ENCODE measurements at regions not wholly inside any gene's neighbourhood (a gene's known extent, or its start where the extent isn't known, plus 50 kb on each side); places are given as distances from the start of the nearest gene placed in this dataset.
"Not testable (repeated sequence)": the region's sequence is repeated elsewhere in the genome, so short reads cannot be mapped to it uniquely, and the experiment has no call there.

DNA sequence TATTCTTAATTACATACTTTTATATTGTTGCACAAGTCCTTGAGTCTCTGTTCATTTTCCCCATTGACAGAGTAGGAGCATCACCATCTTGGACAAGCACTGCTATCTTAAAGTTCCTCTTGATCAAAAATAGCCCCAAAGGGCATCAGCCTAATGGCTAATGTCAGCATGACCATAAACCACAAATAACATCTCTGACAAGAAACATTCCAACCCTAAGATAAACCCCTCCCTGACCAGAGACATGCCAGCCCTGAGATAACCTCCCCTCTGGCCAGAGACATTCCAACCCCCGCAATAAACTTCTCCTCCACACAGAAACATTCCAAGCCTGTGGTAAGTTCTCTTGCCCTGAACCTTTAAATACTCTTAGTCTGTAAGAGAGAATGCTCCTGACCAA, 293.7 kb downstream of the ANXA1 start:
- TF ChIP-seq, protein P1, sequence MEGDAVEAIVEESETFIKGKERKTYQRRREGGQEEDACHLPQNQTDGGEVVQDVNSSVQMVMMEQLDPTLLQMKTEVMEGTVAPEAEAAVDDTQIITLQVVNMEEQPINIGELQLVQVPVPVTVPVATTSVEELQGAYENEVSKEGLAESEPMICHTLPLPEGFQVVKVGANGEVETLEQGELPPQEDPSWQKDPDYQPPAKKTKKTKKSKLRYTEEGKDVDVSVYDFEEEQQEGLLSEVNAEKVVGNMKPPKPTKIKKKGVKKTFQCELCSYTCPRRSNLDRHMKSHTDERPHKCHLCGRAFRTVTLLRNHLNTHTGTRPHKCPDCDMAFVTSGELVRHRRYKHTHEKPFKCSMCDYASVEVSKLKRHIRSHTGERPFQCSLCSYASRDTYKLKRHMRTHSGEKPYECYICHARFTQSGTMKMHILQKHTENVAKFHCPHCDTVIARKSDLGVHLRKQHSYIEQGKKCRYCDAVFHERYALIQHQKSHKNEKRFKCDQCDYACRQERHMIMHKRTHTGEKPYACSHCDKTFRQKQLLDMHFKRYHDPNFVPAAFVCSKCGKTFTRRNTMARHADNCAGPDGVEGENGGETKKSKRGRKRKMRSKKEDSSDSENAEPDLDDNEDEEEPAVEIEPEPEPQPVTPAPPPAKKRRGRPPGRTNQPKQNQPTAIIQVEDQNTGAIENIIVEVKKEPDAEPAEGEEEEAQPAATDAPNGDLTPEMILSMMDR (IDR thresholded peaks at IDR 0.05): not testable (repeated sequence)
- TF ChIP-seq EZH2 (IDR thresholded peaks at IDR 0.05; ENCODE audit: borderline replicate concordance, insufficient read depth, low read depth, low read length, poor library complexity, severe bottlenecking): not testable (repeated sequence)
